H1 (cell line): ENCODE measurements at regions not wholly inside any gene's neighbourhood (a gene's known extent, or its start where the extent isn't known, plus 50 kb on each side); places are given as distances from the start of the nearest gene placed in this dataset.

ENCODE experiments used
- CTCF ChIA-PET: fragments of 300-600 bp; sonication (Branson Sonifier 250); formaldehyde crosslinking; loops from one replicate; lab custom pipeline; 2021; ENCODE audit not compliant: partially characterized antibody; lab: Charles Lee
- POLR2A ChIA-PET: fragments of 300-600 bp; sonication (Branson Sonifier 250); formaldehyde crosslinking; loops from one replicate; lab custom pipeline; 2021; ENCODE audit warnings: inconsistent platforms; ENCODE audit not compliant: partially characterized antibody; lab: Charles Lee
- DNase-seq, 2 experiments: peaks; one replicate each; pipeline versions ENCODE4 v3.0.0 to v3.0.0-alpha.2; 2010 to 2022; ENCODE audit warnings: low spot score in 2 of 2, low read depth in 1 of 2, mixed read lengths in 1 of 2
- FAIRE-seq: peaks from 2 replicates; lab custom pipeline; 2011; peaks lifted over from hg19 to GRCh38; lab: Jason Lieb, UNC
- H2AFZ ChIP-seq: 2 replicates; pipeline ENCODE4 v1.8.1; 2012; ENCODE audit warnings: low read length, inconsistent platforms
- H2AK5ac ChIP-seq: 2 replicates; pipeline ENCODE4 v1.6.1; 2013; ENCODE audit warnings: low read depth, low read length
- H2BK120ac ChIP-seq: replicated peaks from 2 replicates; pipeline ENCODE3; 2013; ENCODE audit warnings: low read depth, low read length, inconsistent platforms
- H2BK12ac ChIP-seq: 2 replicates; pipeline ENCODE4 v1.6.1; 2013; ENCODE audit warnings: low read depth, low read length
- H2BK15ac ChIP-seq: 2 replicates; pipeline ENCODE4 v1.6.1; 2013; ENCODE audit warnings: low read length
- H2BK20ac ChIP-seq: 2 replicates; pipeline ENCODE4 v1.6.1; 2013; ENCODE audit warnings: low read length
- H2BK5ac ChIP-seq: 2 replicates; pipeline ENCODE4 v1.6.1; 2013; ENCODE audit warnings: low read depth, low read length
- H3K14ac ChIP-seq: 2 replicates; pipeline ENCODE4 v1.6.1; 2013; ENCODE audit warnings: inconsistent platforms; ENCODE audit not compliant: insufficient read length
- H3K18ac ChIP-seq: 2 replicates; pipeline ENCODE4 v1.6.1; 2013; ENCODE audit warnings: low read length; ENCODE audit errors: extremely low read depth
- H3K23ac ChIP-seq: 2 replicates; pipeline ENCODE4 v1.6.1; 2013; ENCODE audit warnings: inconsistent platforms; ENCODE audit not compliant: insufficient read length
- H3K23me2 ChIP-seq: 2 replicates; pipeline ENCODE4 v1.6.1; 2013; ENCODE audit warnings: low read depth, low read length
- H3K27ac ChIP-seq: 2 replicates; pipeline ENCODE4 v1.6.1; 2011; ENCODE audit warnings: low read depth, low read length, inconsistent platforms
- H3K27me3 ChIP-seq, 4 experiments: replicated peaks in 1 of 4; 1 replicate in 1 of 4; 2 replicates in 3 of 4; pipeline versions ENCODE4 v1.6.1 to v1.8.1; 2011 to 2013; ENCODE audit warnings: low read length in 3 of 4, mild to moderate bottlenecking in 3 of 4, inconsistent platforms in 2 of 4, mixed read lengths in 2 of 4, moderate library complexity in 1 of 4; ENCODE audit not compliant: control insufficient read depth in 3 of 4, insufficient read depth in 3 of 4; ENCODE audit errors: extremely low read depth in 1 of 4
- H3K36me3 ChIP-seq, 4 experiments: 2 replicates each; pipeline versions ENCODE4 v1.6.1 to v1.8.1; 2011 to 2013; ENCODE audit warnings: mild to moderate bottlenecking in 4 of 4, low read length in 3 of 4, moderate library complexity in 2 of 4, control low read depth in 1 of 4, inconsistent platforms in 1 of 4; ENCODE audit not compliant: insufficient read depth in 4 of 4, control insufficient read depth in 2 of 4
- H3K4ac ChIP-seq: replicated peaks from 2 replicates; pipeline ENCODE3; 2013; ENCODE audit warnings: low read length, low read depth, mixed read lengths, inconsistent platforms; ENCODE audit not compliant: insufficient read length
- H3K4me1 ChIP-seq, 4 experiments: replicated peaks in 1 of 4; 1 replicate in 1 of 4; 2 replicates in 3 of 4; pipeline versions ENCODE4 v1.6.1 to v1.8.1; 2011 to 2013; ENCODE audit warnings: low read length in 3 of 4, inconsistent platforms in 2 of 4, mixed read lengths in 1 of 4; ENCODE audit not compliant: insufficient read depth in 4 of 4, control insufficient read depth in 3 of 4
- H3K4me2 ChIP-seq, 2 experiments: 2 replicates each; pipeline versions ENCODE4 v1.6.1 to v1.8.1; 2011 to 2013; ENCODE audit warnings: low read depth in 2 of 2, low read length in 2 of 2, control low read depth in 1 of 2, inconsistent platforms in 1 of 2, mild to moderate bottlenecking in 1 of 2; ENCODE audit not compliant: insufficient read depth in 1 of 2
- H3K4me3 ChIP-seq, 4 experiments: fragments of 200-600, 300-600 bp in 1 of 4; sonication (generic), shearing (Covaris generic), sonication (Bioruptor Twin) in 1 of 4; 2 replicates each; pipeline versions ENCODE4 v1.5.1 to v1.8.1; 2011 to 2016; ENCODE audit warnings: low read length in 4 of 4, low read depth in 3 of 4, control low read depth in 2 of 4, inconsistent platforms in 2 of 4, mild to moderate bottlenecking in 2 of 4, mixed read lengths in 1 of 4, moderate library complexity in 1 of 4; ENCODE audit not compliant: insufficient read depth in 2 of 4; ENCODE audit errors: extremely low read depth in 1 of 4
- H3K56ac ChIP-seq: replicated peaks from 2 replicates; pipeline ENCODE3; 2013; ENCODE audit warnings: low read depth, mild to moderate bottlenecking, mixed read lengths, low read length, inconsistent platforms; ENCODE audit not compliant: insufficient read length
- H3K79me1 ChIP-seq: 2 replicates; pipeline ENCODE4 v1.6.1; 2013; ENCODE audit warnings: low read depth, low read length, control low read depth
- H3K79me2 ChIP-seq, 2 experiments: 2 replicates each; pipeline versions ENCODE4 v1.6.1 to v1.8.1; 2012 to 2013; ENCODE audit warnings: low read length in 2 of 2, mild to moderate bottlenecking in 2 of 2, inconsistent platforms in 1 of 2; ENCODE audit not compliant: insufficient read depth in 2 of 2, control insufficient read depth in 1 of 2
- H3K9ac ChIP-seq, 4 experiments: replicated peaks in 1 of 4; 1 replicate in 1 of 4; 2 replicates in 3 of 4; pipeline versions ENCODE4 v1.6.1 to v1.8.1; 2011 to 2013; ENCODE audit warnings: low read depth in 3 of 4, low read length in 3 of 4, control low read depth in 2 of 4, mild to moderate bottlenecking in 2 of 4, moderate library complexity in 2 of 4, inconsistent platforms in 1 of 4; ENCODE audit errors: extremely low read depth in 1 of 4
- H3K9me3 ChIP-seq, 2 experiments: 2 replicates each; pipeline versions ENCODE4 v1.6.1 to v1.8.1; 2012 to 2013; ENCODE audit warnings: mild to moderate bottlenecking in 2 of 2, moderate library complexity in 2 of 2, control low read depth in 1 of 2, inconsistent platforms in 1 of 2, low read depth in 1 of 2, low read length in 1 of 2, mixed read lengths in 1 of 2; ENCODE audit not compliant: insufficient read depth in 2 of 2
- H4K20me1 ChIP-seq, 2 experiments: replicated peaks in 1 of 2; 2 replicates each; pipeline versions ENCODE3 to v1.8.1; 2011 to 2013; ENCODE audit warnings: inconsistent platforms in 2 of 2, low read length in 2 of 2, mild to moderate bottlenecking in 1 of 2; ENCODE audit not compliant: insufficient read depth in 2 of 2, control insufficient read depth in 1 of 2
- H4K5ac ChIP-seq: 2 replicates; pipeline ENCODE4 v1.6.1; 2013; ENCODE audit warnings: low read length, low read depth, mixed read lengths, inconsistent platforms; ENCODE audit not compliant: insufficient read length
- H4K8ac ChIP-seq: 2 replicates; pipeline ENCODE4 v1.8.0; 2013; ENCODE audit warnings: mild to moderate bottlenecking, moderate library complexity, low read length, inconsistent platforms; ENCODE audit not compliant: insufficient read depth; ENCODE audit errors: extremely low read depth
- H4K91ac ChIP-seq: replicated peaks from 2 replicates; pipeline ENCODE3; 2013; ENCODE audit warnings: low read length, mixed read lengths, inconsistent platforms; ENCODE audit not compliant: insufficient read length
- RAD21 ChIP-seq, 2 experiments: IDR thresholded peaks in 1 of 2; conservative IDR thresholded peaks in 1 of 2; 2 replicates each; pipeline ENCODE4 v1.6.1; 2011; ENCODE audit warnings: low read depth in 2 of 2, low read length in 2 of 2, improper control_type of control experiment in 1 of 2, inconsistent platforms in 1 of 2, mild to moderate bottlenecking in 1 of 2, moderate library complexity in 1 of 2
- TAF1 ChIP-seq: IDR thresholded peaks from 2 replicates; pipeline ENCODE4 v1.6.1; 2011; ENCODE audit warnings: mild to moderate bottlenecking, low read depth, low read length
- WGBS, 2 experiments: shearing (Covaris generic) in 1 of 2; methylation state at CpG; one replicate each; pipeline versions ENCODE4 v1.1.6 to v1.1.7; 2013 to 2015; ENCODE audit warnings: low lambda C conversion rate in 2 of 2, mixed read lengths in 2 of 2, inconsistent platforms in 1 of 2, low coverage in 1 of 2, missing lambda C conversion rate in 1 of 2; ENCODE audit not compliant: insufficient replicate concordance in 2 of 2, insufficient coverage in 1 of 2, insufficient read length in 1 of 2; ENCODE audit errors: extremely low coverage in 1 of 2, missing lambda C conversion rate in 1 of 2; 5-methylcytosine and 5-hydroxymethylcytosine counted together

DNA sequence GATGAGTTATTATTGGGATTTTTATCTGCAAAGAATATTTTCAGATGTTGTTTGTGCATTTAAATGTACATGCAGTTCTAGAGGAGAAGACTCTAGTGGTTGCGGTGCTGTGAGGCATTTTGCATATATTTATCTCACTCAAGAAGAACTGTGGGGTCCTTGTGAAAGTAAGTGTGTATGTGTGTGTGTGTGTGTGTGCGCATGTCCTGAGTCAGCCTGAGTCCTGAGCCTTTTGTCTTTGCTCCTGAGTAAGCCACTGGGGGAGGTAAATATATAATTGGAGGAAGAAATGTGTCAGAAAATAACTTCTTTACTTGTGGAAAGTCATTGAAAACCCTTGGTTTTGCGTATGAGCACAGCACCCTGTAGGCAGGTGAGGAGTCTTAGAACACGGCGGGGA lies 55.6 kb upstream of the CD34 start:
- peaks cover 0 to 12% (median 5%) of the 10 kb centered on the region in 4 experiments; a peak in 6 of 7 replicates for H3K4me1 ChIP-seq
- H3K23me2 ChIP-seq: peaks cover 3% of the 10 kb centered on the region; the same call in 1 of the 2 replicates
- H3K36me3 ChIP-seq: no peaks in the 10 kb centered on the region
- H4K20me1 ChIP-seq: no peaks in the 10 kb centered on the region
- POLR2A ChIA-PET: no interaction called here
- H2BK20ac ChIP-seq: no peak overlapping the region
- H2BK120ac ChIP-seq: no peak overlapping the region
- H4K8ac ChIP-seq: no peak overlapping the region
- H3K27me3 ChIP-seq: peaks cover 2 to 32% (median 14%) of the 10 kb centered on the region in 4 experiments
- CTCF ChIA-PET: interaction anchor here (1.4 kb wide), 1 partner anchor 82 kb away, joined by 6 read pairs; no protein-coding TSS in a partner anchor
- H3K4ac ChIP-seq: no peak overlapping the region
- no peak overlapping the region for H3K4me2 ChIP-seq
- H3K9ac ChIP-seq: no peak overlapping the region
- no peak overlapping the region for H3K27ac ChIP-seq
- no peaks in the 10 kb centered on the region for H3K9me3 ChIP-seq
- H3K18ac ChIP-seq: no peak overlapping the region
- no peak overlapping the region for H3K4me3 ChIP-seq
- no peaks in the 10 kb centered on the region for H3K79me2 ChIP-seq
- no peak overlapping the region for H3K14ac ChIP-seq
- no peak overlapping the region for H2AFZ ChIP-seq
- H3K79me1 ChIP-seq: no peaks in the 10 kb centered on the region
- H2BK12ac ChIP-seq: no peak overlapping the region
- FAIRE-seq (no peak), DNase-seq (no peak)
- no peak overlapping the region for H2BK5ac ChIP-seq
- WGBS, 2 experiments: 91% methylated on average over 5 of the region's 5 CpGs; no CpG with 5 or more reads in 1 of the 2 experiments
- H3K56ac ChIP-seq: no peak overlapping the region
- H2BK15ac ChIP-seq: no peak overlapping the region
- H3K23ac ChIP-seq: no peak overlapping the region
- H4K91ac ChIP-seq: no peak overlapping the region
- no peak overlapping the region for H2AK5ac ChIP-seq
- no peak overlapping the region for H4K5ac ChIP-seq
- TF ChIP-seq RAD21 (IDR thresholded peaks at IDR 0.05 in 1 of 2, conservative IDR thresholded peaks at IDR 0.05 in 1 of 2; ENCODE audit: low read depth in 2 of 2, low read length in 2 of 2) (no peak), TAF1 (no peak)
